DND-41 (cell line): ENCODE measurements at regions not wholly inside any gene's neighbourhood (a gene's known extent, or its start where the extent isn't known, plus 50 kb on each side); places are given as distances from the start of the nearest gene placed in this dataset.

Experiments
- ATAC-seq: fragments of 200-7000 bp; cut with Tn5 transposase; 3 replicates; pipeline ENCODE4 v1.9.1; 2021; ENCODE audit warnings: low read depth; ENCODE audit not compliant: insufficient read depth
- DNase-seq: peaks from one replicate; pipeline ENCODE4 v3.0.0-alpha.2; 2020
- H2AFZ ChIP-seq: 2 replicates; pipeline ENCODE4 v1.6.0; 2012; ENCODE audit warnings: low read depth, low read length
- H3K27ac ChIP-seq: 2 replicates; pipeline ENCODE4 v1.5.1; 2012; ENCODE audit warnings: low read length, inconsistent platforms
- H3K27me3 ChIP-seq: fragments of 200-600 bp; sonication (generic); 2 replicates; pipeline ENCODE4 v1.6.0; 2012; ENCODE audit warnings: low read length, mild to moderate bottlenecking, inconsistent platforms; ENCODE audit not compliant: insufficient read depth, poor library complexity
- H3K36me3 ChIP-seq: 2 replicates; pipeline ENCODE4 v1.5.1; 2012; ENCODE audit warnings: low read length, inconsistent platforms; ENCODE audit not compliant: insufficient read depth
- H3K4me1 ChIP-seq: 2 replicates; pipeline ENCODE4 v1.5.1; 2012; ENCODE audit warnings: mild to moderate bottlenecking, low read length; ENCODE audit not compliant: insufficient read depth
- H3K4me2 ChIP-seq: 2 replicates; pipeline ENCODE4 v1.6.0; 2012; ENCODE audit warnings: mild to moderate bottlenecking, moderate library complexity, low read length, inconsistent platforms; ENCODE audit not compliant: insufficient read depth
- H3K4me3 ChIP-seq, 2 experiments: fragments of 200-600 bp in 1 of 2; shearing (Covaris generic) in 1 of 2; 2 replicates each; pipeline ENCODE4 v1.5.1; 2012 to 2016; ENCODE audit warnings: inconsistent platforms in 2 of 2, low read length in 2 of 2, mild to moderate bottlenecking in 2 of 2, low read depth in 1 of 2, moderate library complexity in 1 of 2
- H3K79me2 ChIP-seq: 2 replicates; pipeline ENCODE4 v1.6.0; 2012; ENCODE audit warnings: low read length, inconsistent platforms; ENCODE audit not compliant: insufficient read depth
- H3K9ac ChIP-seq: 2 replicates; pipeline ENCODE4 v1.6.0; 2012; ENCODE audit warnings: low read depth, mild to moderate bottlenecking, inconsistent platforms, low read length, moderate library complexity
- H3K9me3 ChIP-seq: 2 replicates; pipeline ENCODE4 v1.5.1; 2012; ENCODE audit warnings: low read length, moderate library complexity, mild to moderate bottlenecking, inconsistent platforms; ENCODE audit not compliant: insufficient read depth, severe bottlenecking
- H4K20me1 ChIP-seq: 2 replicates; pipeline ENCODE4 v1.6.0; 2012; ENCODE audit warnings: low read length; ENCODE audit not compliant: insufficient read depth
- CTCF ChIP-seq: IDR thresholded peaks from 2 replicates; pipeline ENCODE4 v1.5.1; 2012; ENCODE audit warnings: borderline replicate concordance, low read length, moderate library complexity, mild to moderate bottlenecking; ENCODE audit not compliant: poor library complexity, severe bottlenecking; ENCODE audit errors: extremely low read depth
- EZH2 ChIP-seq: IDR thresholded peaks from 3 replicates; pipeline ENCODE4 v1.6.1; 2012; ENCODE audit warnings: borderline replicate concordance, low read depth, mild to moderate bottlenecking, moderate library complexity, low read length, inconsistent platforms; ENCODE audit not compliant: severe bottlenecking

GRCh38 chr3:28781053-28781452, 432.4 kb upstream of the AZI2 start:
- H3K79me2 ChIP-seq = no peaks in the 10 kb centered on the region
- no peak overlapping the region for H3K27ac ChIP-seq
- DNase-seq (no peak), ATAC-seq (no peak)
- no peaks in the 10 kb centered on the region for H3K36me3 ChIP-seq
- no peak overlapping the region for H3K4me3 ChIP-seq
- TF ChIP-seq EZH2 (no peak), CTCF (no peak)
- H3K4me2 ChIP-seq = no peak overlapping the region
- H2AFZ ChIP-seq = no peak overlapping the region
- H3K27me3 ChIP-seq = no peaks in the 10 kb centered on the region
- H3K9ac ChIP-seq = no peak overlapping the region
- no peaks in the 10 kb centered on the region for H3K4me1 ChIP-seq
- no peaks in the 10 kb centered on the region for H3K9me3 ChIP-seq
- no peaks in the 10 kb centered on the region for H4K20me1 ChIP-seq

GRCh38 chr3:28786446-28786845, 437.8 kb upstream of the AZI2 start:
- H3K79me2 ChIP-seq = no peaks in the 10 kb centered on the region
- no peaks in the 10 kb centered on the region for H3K4me1 ChIP-seq
- no peak overlapping the region for H3K4me3 ChIP-seq
- H3K9me3 ChIP-seq = no peaks in the 10 kb centered on the region
- TF ChIP-seq EZH2 (no peak), CTCF (no peak)
- no peak overlapping the region for H3K4me2 ChIP-seq
- ATAC-seq (no peak), DNase-seq (no peak)
- no peaks in the 10 kb centered on the region for H4K20me1 ChIP-seq
- no peak overlapping the region for H2AFZ ChIP-seq
- H3K27ac ChIP-seq = no peak overlapping the region
- H3K27me3 ChIP-seq = no peaks in the 10 kb centered on the region
- H3K36me3 ChIP-seq = no peaks in the 10 kb centered on the region
- no peak overlapping the region for H3K9ac ChIP-seq

- Histone ChIP-seq H3K4me1 (no peaks in the 10 kb centered on the region), H2AFZ (no peak overlapping the region), H3K27ac (no peak overlapping the region), H3K4me2 (no peak overlapping the region), H3K4me3 (no peak overlapping the region), H3K9ac (no peak overlapping the region), H3K9me3 (no peaks in the 10 kb centered on the region), H3K36me3 (no peaks in the 10 kb centered on the region), H3K27me3 (no peaks in the 10 kb centered on the region), H4K20me1 (no peaks in the 10 kb centered on the region), H3K79me2 (no peaks in the 10 kb centered on the region)
- DNase-seq (no peak), ATAC-seq (no peak)
- no peak for TF ChIP-seq EZH2
- no peak for TF ChIP-seq CTCF
These were observed 439.9 kb upstream of the AZI2 start for GRCh38 chr3:28788571-28788970.

- DNase-seq (no peak), ATAC-seq (no peak)
- Histone ChIP-seq H3K4me3 (no peak overlapping the region), H3K36me3 (no peaks in the 10 kb centered on the region), H3K27ac (no peak overlapping the region), H3K9ac (no peak overlapping the region), H2AFZ (no peak overlapping the region), H4K20me1 (no peaks in the 10 kb centered on the region), H3K27me3 (no peaks in the 10 kb centered on the region), H3K79me2 (no peaks in the 10 kb centered on the region), H3K4me1 (no peaks in the 10 kb centered on the region), H3K9me3 (no peaks in the 10 kb centered on the region), H3K4me2 (no peak overlapping the region)
- TF ChIP-seq EZH2 = no peak
- TF ChIP-seq CTCF = no peak
These were observed 443.2 kb upstream of the AZI2 start for GRCh38 chr3:28791713-28792255.
